ENCODE measurements at regions not wholly inside any gene's neighbourhood (a gene's known extent, or its start where the extent isn't known, plus 50 kb on each side); places are given as distances from the start of the nearest gene placed in this dataset.
"Not testable (repeated sequence)": the region's sequence is repeated elsewhere in the genome, so short reads cannot be mapped to it uniquely, and the experiment has no call there.

DNA sequence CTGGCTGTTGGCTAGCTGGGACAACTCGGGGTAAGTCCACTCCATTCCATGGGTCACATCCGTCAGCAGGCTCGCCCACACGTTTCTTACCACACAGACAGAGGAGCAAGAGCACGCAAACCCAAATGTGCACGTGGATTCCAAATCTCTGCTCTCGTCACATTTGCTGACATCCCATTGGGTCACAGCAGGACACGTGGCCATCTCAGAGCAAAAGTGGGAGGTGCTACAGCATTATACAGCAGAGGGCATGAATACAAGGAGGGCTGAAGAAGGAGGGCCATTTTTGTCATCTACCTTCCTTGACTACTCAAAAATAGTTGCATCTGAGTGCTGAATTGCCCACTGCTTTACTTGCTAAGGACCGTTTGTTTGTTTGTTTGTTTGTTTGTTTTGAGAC lies 84.7 kb downstream of the RBBP6 start:
- no peak for DNase-seq (ENCODE audit: low spot score)
- intact Hi-C loops (cut with DNase I): no loop called here

DNA sequence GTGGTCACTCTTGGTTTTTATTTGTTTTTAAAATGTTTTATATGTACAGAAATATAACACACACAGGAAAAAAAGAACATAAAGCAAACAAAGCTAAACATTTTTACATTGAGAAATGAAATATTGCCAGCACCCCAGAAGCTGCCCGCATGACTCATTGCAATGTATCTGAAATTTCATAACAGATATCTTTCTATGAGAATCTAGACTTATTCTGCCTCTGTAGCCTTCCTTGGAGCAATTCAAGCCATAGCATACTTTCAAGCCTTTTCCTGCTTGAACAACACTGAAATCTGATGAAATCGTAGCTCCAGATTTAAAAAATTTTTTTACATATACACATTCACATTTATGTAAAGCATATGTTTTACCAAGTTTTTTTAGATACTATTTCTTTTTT lies 86.9 kb downstream of the RBBP6 start:
- DNase-seq (ENCODE audit: low spot score): no peak
- intact Hi-C loops (cut with DNase I): loop anchor here in 1 of 2 donors (5.0 kb wide), 1 partner anchor 691 kb away; no protein-coding TSS in a partner anchor

DNA sequence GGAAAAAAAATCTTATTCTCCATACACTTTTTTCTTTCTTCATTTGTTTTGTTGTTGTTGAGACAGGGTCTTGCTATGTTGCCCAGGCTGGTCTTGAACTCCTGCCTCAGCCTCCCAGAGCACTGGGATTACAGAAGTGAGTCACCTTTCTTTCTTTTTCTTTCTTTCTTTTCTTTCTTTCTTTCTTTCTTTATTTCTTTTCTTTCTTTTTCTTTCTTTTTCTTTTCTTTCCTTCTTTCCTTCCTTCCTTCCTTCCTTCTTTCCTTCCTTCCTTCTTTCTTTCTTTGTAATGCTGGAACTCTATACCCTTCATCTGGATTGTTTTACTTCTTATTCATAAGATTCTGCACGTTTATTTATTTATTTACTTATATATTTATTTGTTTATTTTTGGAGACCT lies 94.5 kb upstream of the TNRC6A start:
- intact Hi-C loops (cut with DNase I): no loop called here
- no peak for DNase-seq (ENCODE audit: low spot score)

DNA sequence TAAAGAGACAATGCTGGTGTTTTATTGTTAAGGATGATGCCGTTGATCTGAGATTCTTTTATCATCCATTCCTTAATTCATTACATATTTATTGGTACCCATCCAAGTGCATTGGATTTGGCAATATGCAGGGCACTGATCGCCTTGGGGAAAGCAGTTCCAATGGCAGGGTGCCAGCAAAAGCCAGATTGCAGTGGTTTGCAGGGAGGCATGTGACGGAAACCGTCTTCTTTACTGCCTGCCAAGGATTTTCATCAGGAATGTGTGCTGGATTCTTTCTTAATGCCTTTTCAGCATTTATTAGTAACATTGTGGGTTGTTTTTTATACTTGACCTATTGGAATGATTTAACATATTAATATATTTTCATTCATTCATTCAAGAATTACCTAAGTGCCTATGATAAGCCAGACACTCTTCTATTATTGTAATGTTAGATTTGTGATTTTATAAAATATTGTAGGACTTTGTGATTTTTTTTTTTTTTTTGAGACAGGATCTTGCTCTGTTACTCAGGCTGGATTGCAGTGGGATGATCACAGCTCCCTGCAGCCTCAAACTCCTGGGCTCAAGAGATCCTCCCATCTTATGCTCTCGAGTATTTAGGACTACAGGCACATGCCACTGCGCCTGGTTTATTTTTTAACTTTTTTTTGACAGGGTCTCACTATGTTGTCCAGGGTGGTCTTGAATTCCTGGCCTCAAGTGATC lies 93.4 kb upstream of the TNRC6A start:
- DNase-seq (ENCODE audit: low spot score): peak; percentile 89
- intact Hi-C loops (cut with DNase I): no loop called here

DNA sequence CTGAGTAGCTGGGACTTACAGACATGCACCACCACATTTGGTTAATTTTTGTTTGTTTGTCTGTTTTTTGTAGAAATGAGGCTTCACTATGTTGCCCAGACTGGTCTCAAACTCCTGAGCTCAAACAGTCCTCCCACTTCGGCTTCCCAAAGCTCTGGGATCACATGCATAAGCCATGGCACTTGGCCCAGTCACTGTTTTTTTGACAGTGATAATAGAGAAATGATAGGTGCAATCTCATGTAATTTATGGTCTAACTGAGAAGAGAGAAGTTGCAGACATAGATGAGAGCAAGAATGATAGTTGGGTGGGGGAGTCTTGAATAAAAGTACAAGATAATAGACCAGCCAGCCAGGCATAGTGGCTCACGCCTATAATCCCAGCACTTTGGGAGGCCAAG lies 89.7 kb upstream of the TNRC6A start:
- DNase-seq (ENCODE audit: low spot score): no peak
- intact Hi-C loops (cut with DNase I): no loop called here

DNA sequence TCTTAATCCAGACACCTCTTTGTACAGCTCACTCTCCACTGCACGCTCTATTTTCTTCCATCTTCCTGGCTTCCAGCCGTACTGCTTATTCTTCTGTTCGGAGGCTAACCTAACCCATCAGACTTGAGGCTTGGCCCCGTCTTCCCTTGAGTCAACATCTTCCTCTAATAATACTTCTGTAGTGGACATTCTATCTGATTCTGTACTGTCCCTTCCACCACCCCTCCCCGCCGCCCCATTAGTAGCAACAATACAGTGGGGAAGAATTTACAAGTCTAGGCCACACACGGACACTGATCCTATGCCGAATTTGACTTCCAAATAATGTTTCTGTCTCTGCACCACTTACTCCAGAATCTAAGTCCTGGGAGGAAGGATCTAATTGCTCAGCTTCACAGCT lies 86.0 kb upstream of the TNRC6A start:
- DNase-seq (ENCODE audit: low spot score): no peak
- intact Hi-C loops (cut with DNase I): no loop called here

DNA sequence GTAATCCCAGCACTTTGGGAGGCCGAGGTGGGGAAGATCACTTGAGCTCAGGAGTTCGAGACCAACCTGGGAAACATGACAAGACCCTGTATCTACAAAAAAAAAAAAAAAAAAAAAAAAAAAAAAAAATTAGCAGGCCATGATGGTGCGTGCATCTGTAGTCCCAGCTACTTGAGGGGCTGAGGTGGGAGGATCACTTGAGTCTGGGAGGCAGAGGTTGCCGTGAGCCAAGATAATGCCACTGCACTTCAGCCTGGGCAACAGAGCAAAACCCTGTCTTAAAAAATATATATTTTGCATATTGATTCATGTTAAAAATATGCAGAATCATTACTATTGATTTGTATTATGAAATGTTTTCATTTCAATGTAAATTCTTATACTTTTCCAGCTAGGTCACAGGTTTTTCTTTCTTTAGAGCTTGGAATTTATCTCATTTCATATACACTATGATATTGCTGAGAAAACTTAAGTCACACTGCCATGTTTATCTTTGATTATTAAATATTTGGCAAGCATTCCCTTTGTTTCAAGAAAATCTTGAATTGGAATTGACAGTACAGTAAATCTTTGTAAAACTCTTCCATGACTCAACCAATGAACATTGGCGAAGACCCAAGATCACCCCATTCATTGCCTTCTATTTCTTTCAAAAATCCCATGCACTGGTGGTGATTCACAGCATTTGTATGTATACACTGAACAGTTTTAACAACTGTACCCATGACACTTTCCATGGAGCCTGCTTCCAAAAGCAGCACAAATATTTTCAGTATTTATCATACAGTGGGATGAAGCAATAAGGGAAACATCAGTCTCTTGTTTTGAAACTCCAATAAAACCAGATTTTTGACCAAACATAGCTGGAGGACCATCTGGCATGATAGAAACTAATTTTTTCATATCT lies 83.5 kb upstream of the TNRC6A start:
- DNase-seq (ENCODE audit: low spot score): no peak
- intact Hi-C loops (cut with DNase I): no loop called here

DNA sequence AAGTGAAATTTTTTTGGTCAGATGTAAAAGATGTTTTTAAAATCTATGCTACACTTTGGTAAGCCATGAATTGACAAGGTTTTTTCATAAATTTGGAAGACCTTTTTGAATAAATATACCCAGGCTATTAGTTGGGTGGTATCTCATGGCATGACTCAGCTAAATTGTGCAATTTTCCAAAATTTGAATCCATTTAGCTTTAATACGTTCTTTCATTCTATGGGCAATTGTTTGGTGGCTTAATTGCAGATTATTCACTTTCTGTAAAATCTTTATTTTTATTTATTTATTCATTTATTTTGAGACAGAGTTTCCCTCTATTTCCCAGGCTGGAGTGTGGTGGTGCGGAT lies 82.8 kb upstream of the TNRC6A start:
- intact Hi-C loops (cut with DNase I): no loop called here
- DNase-seq (ENCODE audit: low spot score): no peak

DNA sequence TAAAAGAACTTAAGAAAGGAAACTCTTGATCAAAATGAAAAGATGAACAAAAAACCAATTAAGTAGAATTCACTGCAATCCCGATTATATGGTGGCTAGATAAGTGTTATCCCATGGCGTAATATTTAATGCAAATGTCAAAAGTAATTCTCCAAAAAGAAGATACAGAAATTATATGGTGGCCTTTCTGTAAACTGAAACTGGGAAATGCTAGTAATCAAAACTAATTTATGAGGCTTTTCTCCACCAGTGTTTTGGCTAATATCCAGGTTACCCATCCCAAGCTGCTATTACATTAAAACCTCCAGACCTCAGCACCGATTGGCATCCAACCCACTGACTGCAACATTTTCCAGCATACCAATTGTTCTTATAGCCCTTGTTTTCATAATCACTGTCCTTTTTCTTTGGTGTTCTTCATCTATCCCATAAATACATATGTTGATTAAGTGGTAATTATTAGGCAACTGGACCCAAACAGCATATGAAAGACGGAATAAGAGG lies 77.2 kb upstream of the TNRC6A start:
- DNase-seq (ENCODE audit: low spot score): no peak
- intact Hi-C loops (cut with DNase I): no loop called here

DNA sequence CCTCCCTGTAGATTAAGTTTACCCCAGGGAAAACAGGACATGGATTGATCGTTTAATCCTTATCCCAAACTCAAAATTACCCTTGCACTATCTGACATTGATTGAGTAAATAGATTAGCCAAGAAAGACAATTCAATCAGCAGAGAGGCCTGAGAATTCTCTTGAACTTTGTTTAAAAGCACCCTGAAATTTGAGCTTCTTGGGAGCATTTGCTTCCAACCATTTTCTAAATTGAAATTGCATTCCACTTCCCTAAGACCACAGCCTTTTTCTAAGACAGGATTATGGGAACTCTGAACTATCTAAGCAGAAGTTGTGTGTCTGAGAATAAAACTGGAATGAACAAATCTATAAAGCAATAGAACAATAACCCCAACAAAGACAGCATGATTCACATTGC lies 76.6 kb upstream of the TNRC6A start:
- intact Hi-C loops (cut with DNase I): no loop called here
- DNase-seq (ENCODE audit: low spot score): no peak

DNA sequence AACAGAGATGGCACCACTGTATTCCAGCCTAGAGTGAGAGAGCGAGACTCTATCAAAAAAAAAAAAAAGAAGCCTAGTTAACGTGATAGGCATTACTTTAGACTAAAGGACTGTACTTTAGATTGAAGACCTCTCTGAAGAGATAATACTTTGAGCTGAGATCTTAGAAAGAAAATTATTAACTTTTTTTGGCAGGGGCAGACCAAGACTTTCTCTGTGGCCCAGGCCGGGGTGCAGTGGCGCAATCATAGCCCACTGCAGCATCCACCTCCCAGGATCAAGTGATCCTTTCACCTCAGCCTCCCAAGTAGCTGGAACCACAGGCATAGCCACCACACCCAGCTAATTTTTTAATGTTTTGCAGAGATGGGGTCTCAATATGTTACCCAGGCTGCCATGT lies 75.7 kb upstream of the TNRC6A start:
- intact Hi-C loops (cut with DNase I): no loop called here
- DNase-seq (ENCODE audit: low spot score): no peak

DNA sequence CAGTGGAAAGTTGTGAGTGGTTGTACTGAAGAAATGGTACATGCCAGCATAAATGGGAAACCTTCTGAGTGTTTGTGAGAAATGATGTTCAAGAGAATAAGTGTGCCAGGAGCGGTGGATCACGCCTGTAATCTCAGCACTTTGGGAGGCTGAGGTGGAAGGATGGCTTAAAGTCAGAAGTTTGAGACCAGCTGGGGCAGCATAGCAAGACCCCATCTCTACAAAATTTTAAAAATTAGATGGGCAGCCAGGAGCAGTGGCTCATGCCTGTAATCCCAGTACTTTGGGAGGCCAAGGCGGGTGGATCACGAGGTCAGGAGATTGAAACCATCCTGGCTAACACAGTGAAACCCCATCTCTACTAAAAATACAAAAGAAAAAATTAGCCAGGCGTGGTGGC lies 63.5 kb upstream of the TNRC6A start:
- DNase-seq (ENCODE audit: low spot score); intact Hi-C loops (cut with DNase I): not testable (repeated sequence)

DNA sequence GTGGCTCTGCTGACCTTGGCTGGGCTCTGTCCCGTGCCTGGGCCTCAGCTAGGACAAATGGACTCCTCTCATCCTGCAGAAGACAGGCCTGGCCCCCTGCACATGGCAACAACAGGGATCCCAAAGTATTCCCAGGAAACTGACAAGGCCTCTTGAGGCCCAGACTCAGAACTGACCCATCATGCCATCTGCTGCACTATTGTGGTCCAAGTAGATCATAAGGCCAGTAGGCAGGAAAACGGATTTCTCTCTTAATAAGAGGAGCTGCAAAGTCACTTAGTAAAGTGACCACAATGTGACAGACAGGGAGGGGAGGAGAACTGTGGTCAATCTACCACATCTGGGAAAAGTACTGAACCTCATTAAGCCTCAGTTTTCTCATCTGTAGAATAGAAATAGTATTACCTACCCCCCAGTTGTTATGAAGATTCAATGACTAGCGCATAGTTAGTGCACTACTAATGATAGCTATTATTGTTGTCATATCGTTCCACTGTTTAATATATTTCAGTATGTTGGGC lies 62.1 kb upstream of the TNRC6A start:
- no peak for DNase-seq (ENCODE audit: low spot score)

DNA sequence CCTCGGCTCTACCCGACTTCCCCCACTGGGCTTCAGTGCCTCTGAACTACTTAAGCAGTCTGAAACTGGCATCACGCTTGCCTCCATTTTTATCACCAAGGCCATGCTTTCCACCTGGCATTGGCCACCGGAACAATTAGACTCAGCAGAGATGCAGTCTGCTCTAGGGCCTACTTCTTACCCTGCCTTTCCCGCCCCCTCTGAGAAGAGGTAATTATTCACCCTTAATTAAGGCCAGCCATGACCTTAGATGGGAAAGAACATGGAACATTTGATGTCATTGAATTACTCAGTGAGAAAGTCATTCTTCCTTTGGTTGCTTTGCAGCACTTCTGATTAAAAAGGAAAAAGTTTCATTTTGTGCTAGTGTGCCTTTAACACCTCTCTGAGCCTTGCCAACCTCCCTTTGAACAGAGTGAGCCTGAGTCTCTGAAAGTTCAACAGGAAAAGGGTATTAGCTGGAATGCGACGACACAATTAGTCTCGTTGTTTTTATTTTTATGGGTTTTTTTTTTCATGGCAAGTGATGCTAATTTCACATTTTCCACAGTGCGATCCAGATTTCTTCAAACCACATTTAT lies 60.9 kb upstream of the TNRC6A start:
- DNase-seq (ENCODE audit: low spot score): peak; percentile 85
- intact Hi-C loops (cut with DNase I): no loop called here

More for the DNA sequence above, 62.1 kb upstream of the TNRC6A start:
- intact Hi-C loops (cut with DNase I): no loop called here

DNA sequence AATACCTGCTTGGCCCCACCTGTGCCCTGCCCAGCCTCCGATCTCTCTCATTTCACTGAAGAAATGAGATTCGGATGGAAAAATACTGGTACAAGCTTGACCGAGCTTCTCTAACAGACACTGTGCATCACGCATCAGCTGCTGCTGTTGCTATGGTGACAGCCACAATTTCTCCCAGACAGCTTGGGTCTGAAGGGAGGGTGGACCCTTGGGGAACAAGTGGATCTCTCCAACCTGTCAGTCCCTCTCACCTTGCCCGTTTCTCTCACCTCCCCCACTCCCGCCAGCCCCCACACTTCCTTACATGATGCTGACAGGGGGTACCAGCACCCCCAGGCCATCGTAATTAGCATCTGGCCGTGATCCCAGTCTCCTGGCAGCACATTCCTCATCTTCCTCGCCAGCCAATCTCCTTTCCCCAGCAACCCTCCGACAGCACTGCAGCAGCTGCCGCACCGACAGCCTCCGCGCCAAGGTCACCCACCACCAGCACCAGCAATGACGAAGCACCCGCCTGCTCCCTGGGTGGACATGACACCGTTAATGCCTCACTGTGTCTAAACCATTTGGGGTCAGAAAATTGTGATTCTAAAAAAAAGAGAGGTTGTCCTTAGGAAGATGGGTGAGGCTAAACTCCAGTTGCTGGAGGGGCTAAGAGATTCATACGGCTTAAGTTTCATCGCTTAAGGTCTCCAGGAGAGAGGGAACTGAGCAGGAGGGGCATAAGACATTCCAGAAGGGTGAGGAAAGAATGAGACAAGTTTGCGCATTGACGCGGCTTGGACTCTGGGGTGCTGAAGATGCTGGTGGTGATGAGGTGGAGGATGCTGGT lies 58.6 kb upstream of the TNRC6A start:
- intact Hi-C loops (cut with DNase I): no loop called here
- peak; percentile 85 for DNase-seq (ENCODE audit: low spot score)

DNA sequence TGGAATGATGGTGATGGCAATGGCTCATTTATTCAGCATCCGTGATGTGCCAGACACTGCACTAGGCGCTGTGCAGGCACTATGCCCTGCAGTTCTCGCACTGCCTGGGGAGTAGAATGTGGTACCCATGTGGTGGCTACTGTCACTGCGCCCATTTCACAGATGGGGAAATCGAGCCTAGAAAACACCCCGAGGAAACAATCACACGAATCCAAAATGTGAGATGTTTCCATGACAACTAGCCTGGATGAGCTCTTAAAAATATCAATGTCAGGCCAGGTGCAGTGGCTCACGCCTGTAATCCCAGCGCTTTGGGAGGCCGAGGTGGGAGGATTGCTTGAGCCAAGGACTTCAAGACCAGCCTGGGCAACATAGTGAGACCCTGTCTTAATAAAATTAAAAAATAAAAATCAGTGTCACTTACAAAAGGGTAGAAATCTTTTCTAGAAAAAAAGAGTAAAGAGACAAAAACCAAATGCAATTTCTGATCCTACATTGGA lies 57.9 kb upstream of the TNRC6A start:
- peak; percentile 69 for DNase-seq (ENCODE audit: low spot score)
- intact Hi-C loops (cut with DNase I): no loop called here

DNA sequence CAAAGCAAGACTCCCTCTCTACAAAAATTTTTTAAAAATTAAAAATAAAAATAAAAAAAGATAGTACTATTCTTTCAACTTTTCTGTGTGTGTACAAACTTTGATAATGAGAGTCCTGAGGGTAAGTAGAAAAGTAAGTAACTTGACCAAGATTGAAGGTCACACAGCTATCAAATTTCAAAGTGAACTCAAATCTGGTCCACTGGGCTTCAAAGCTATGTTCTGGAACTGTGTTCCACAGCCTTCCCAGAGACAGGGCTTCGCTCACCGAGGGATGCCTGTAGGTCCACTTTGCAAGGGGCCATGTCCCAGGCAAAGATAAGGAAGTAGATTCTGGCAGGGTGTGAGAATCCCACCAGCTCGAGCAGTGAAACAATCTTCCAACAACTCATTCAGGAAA lies 56.3 kb upstream of the TNRC6A start:
- intact Hi-C loops (cut with DNase I): no loop called here
- peak; percentile 18 for DNase-seq (ENCODE audit: low spot score)

DNA sequence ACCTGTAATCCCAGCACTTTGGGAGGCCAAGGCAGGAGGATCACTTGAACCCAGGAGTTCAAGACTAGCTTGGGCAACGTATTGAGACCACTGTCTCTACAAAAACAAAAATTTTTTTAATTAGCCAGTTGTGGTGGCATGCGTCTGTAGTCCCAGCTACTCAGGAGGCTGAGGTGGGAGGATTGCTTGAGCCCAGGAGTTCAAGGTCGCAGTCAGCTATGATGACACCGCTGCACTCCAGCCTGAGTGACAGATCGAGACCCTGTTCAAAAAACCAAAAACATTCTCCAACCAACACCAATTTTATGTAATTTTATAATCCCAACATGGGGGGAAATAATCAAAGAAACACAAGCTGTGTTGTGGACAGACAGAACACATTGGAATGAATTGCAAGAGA lies 54.6 kb upstream of the TNRC6A start:
- no peak for DNase-seq (ENCODE audit: low spot score)
- intact Hi-C loops (cut with DNase I): no loop called here

DNA sequence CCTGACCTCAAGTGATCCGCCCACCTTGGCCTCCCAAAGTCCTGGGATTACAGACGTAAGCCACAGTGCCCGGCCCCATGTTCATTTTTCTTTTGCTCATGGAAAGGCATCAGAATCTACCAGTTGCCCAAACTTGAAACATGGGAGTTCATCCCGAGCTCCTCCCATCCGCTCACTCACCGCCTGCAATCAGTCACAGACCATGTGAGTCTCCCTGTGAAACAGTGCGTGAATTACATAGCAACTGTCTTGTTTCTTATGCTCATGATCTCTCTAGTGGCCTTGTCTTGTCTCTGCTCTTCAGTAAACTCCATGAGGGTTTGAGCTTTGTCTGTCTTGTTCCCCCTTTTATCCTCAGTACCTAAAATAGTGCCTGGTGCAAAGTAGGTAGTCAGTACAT lies 52.1 kb upstream of the TNRC6A start:
- intact Hi-C loops (cut with DNase I): no loop called here
- DNase-seq (ENCODE audit: low spot score): peak; percentile 43
